ENCODE measurements at regions not wholly inside any gene's neighbourhood (a gene's known extent, or its start where the extent isn't known, plus 50 kb on each side); places are given as distances from the start of the nearest gene placed in this dataset.

- H3K79me2 ChIP-seq (ENCODE audit: insufficient read depth, low read length) = no peaks in the 10 kb centered on the region
- no peak overlapping the region for H3K23ac ChIP-seq (ENCODE audit: insufficient read length, low read depth, low read length)
- H3K9me3 ChIP-seq (ENCODE audit: control insufficient read depth, low read depth, low read length) = no peaks in the 10 kb centered on the region
- H3K79me1 ChIP-seq (ENCODE audit: insufficient read depth, low read depth, low read length, poor library complexity, severe bottlenecking) = no peaks in the 10 kb centered on the region
- H2BK12ac ChIP-seq (ENCODE audit: insufficient read length, low read depth, low read length) = no peak overlapping the region
- H3K4ac ChIP-seq (ENCODE audit: low read depth, low read length) = no peak overlapping the region
- no peaks in the 10 kb centered on the region for H3K27me3 ChIP-seq (ENCODE audit: insufficient read depth, low read length)
- H3K4me2 ChIP-seq (ENCODE audit: insufficient read depth, insufficient read length, low read length) = no peak overlapping the region
- no peak overlapping the region for H4K8ac ChIP-seq (replicated peaks; ENCODE audit: insufficient read length, low read depth, low read length)
- H2BK15ac ChIP-seq (ENCODE audit: low read depth, low read length) = no peak overlapping the region
- no peaks in the 10 kb centered on the region for H4K20me1 ChIP-seq (ENCODE audit: control insufficient read depth, insufficient read depth, insufficient read length)
- H3K4me1 ChIP-seq (ENCODE audit: insufficient read depth, low read length) = no peaks in the 10 kb centered on the region
- Mint-ChIP-seq H3K27me3 (ENCODE audit: low read depth) (no peaks in the 10 kb centered on the region; the same call in 1 of the 2 replicates), H3K27ac (no peak overlapping the region), H3K4me1 (peaks cover 0 to 4% of the 10 kb centered on the region in 2 experiments; a peak in 2 of 4 replicates), H3K4me3 (no peak overlapping the region), H3K36me3 (ENCODE audit: insufficient read depth in 1 of 3, low read depth in 3 of 3) (no peaks in the 10 kb centered on the region), H3K9me3 (no peaks in the 10 kb centered on the region)
- no peak overlapping the region for H3K56ac ChIP-seq (ENCODE audit: insufficient read length, low read depth, low read length)
- no CpG with 5 or more reads among the region's 5 CpGs for WGBS (ENCODE audit: extremely low coverage, insufficient read length, low lambda C conversion rate)
- no peak overlapping the region for H4K91ac ChIP-seq (ENCODE audit: insufficient read length, low read depth, low read length)
- H3T11ph ChIP-seq (ENCODE audit: low read length) = no peak overlapping the region
- no peak overlapping the region for H2AK5ac ChIP-seq (ENCODE audit: insufficient read length, low read length)
- H3K18ac ChIP-seq (ENCODE audit: insufficient read length, low read depth, low read length) = no peak overlapping the region
- H2BK120ac ChIP-seq (ENCODE audit: low read depth, low read length, poor library complexity, severe bottlenecking) = no peak overlapping the region
- DNase-seq = no peak
- no peak overlapping the region for H3K14ac ChIP-seq (ENCODE audit: insufficient read depth, low read length)
- no peak overlapping the region for H4K5ac ChIP-seq (ENCODE audit: insufficient read length, low read depth, low read length)
- TF ChIP-seq CTCF (conservative IDR thresholded peaks at IDR 0.05) = no peak
- no peak overlapping the region for H3K27ac ChIP-seq (ENCODE audit: insufficient read length, low read depth, low read length)
- H2BK20ac ChIP-seq (ENCODE audit: low read depth, low read length, poor library complexity, severe bottlenecking) = no peak overlapping the region
- no peak overlapping the region for H2AFZ ChIP-seq (ENCODE audit: low read length)
- H2BK5ac ChIP-seq (ENCODE audit: insufficient read length, low read length) = no peak overlapping the region
- H3K23me2 ChIP-seq (ENCODE audit: insufficient read length, low read depth, low read length, poor library complexity, severe bottlenecking) = no peaks in the 10 kb centered on the region
- no peak overlapping the region for H3K9ac ChIP-seq (ENCODE audit: extremely low read depth, insufficient read length, low read length)
Measured at GRCh38 chr10:62545160-62546066, 171.2 kb downstream of the ZNF365 start.

Data from H9 (cell line).